MM.1S (cell line): ENCODE measurements at regions not wholly inside any gene's neighbourhood (a gene's known extent, or its start where the extent isn't known, plus 50 kb on each side); places are given as distances from the start of the nearest gene placed in this dataset.
"Not testable (repeated sequence)": the region's sequence is repeated elsewhere in the genome, so short reads cannot be mapped to it uniquely, and the experiment has no call there.

Experiments used
- CTCF ChIP-seq: fragments of 300-600 bp; sonication (generic); IDR thresholded peaks from 2 replicates; pipeline ENCODE4 v1.5.1; 2016; ENCODE audit warnings: antibody characterized with exemption, low read length, mixed read lengths
- EZH2 ChIP-seq: fragments of 300-600 bp; sonication (generic); optimal IDR thresholded peaks from 2 replicates; pipeline ENCODE3; 2017; ENCODE audit warnings: low read depth, mild to moderate bottlenecking, antibody characterized with exemption, low read length, mixed read lengths

GRCh38 chr5:43824325-43824964 is 221.5 kb downstream of the NNT start:
- TF ChIP-seq EZH2, CTCF: not testable (repeated sequence)
